ENCODE measurements at regions not wholly inside any gene's neighbourhood (a gene's known extent, or its start where the extent isn't known, plus 50 kb on each side); places are given as distances from the start of the nearest gene placed in this dataset.

GRCh38 chr21:40936771-40937261 is 89.9 kb upstream of the DSCAM start:
- ChIA-PET POLR2A (no interaction called here), CTCF (no interaction called here)
- 30% methylated on average over 10 of the region's 10 CpGs for WGBS (ENCODE audit: low lambda C conversion rate)
- Histone ChIP-seq H3K9me3 (no peaks in the 10 kb centered on the region), H3K4me2 (no peak overlapping the region), H3K9ac (no peak overlapping the region), H2AFZ (ENCODE audit: low read depth) (no peak overlapping the region), H3K27ac (ENCODE audit: low read depth in 2 of 2, low read length in 1 of 2) (no peak overlapping the region), H4K20me1 (ENCODE audit: insufficient read depth) (no peaks in the 10 kb centered on the region), H3K4me3 (ENCODE audit: low read depth in 2 of 2, low read length in 1 of 2) (no peak overlapping the region), H3K9me2 (no peaks in the 10 kb centered on the region), H3K4me1 (ENCODE audit: control insufficient read depth in 1 of 2, insufficient read depth in 2 of 2, low read depth in 1 of 2, low read length in 1 of 2) (no peaks in the 10 kb centered on the region), H3K27me3 (ENCODE audit: insufficient read depth) (no peaks in the 10 kb centered on the region), H3K79me2 (ENCODE audit: insufficient read depth) (no peaks in the 10 kb centered on the region), H3F3A (replicated peaks; ENCODE audit: insufficient read depth) (no peaks in the 10 kb centered on the region), H3K36me3 (replicated peaks in 1 of 2; ENCODE audit: control insufficient read depth in 1 of 2, insufficient read depth in 2 of 2, low read length in 1 of 2) (no peaks in the 10 kb centered on the region)
- no peak for TF ChIP-seq FOSL2 (IDR thresholded peaks at IDR 0.05; ENCODE audit: borderline replicate concordance, low read depth)
- no peak for TF ChIP-seq NRF1 (IDR thresholded peaks at IDR 0.05; ENCODE audit: low read depth, low read length)
- no peak for TF ChIP-seq RXRA (IDR thresholded peaks at IDR 0.05; ENCODE audit: borderline replicate concordance, low read depth)
- TF ChIP-seq ELF1 (IDR thresholded peaks at IDR 0.05): no peak
- TF ChIP-seq EZH2phosphoT487 (IDR thresholded peaks at IDR 0.05; ENCODE audit: borderline replicate concordance, low read depth): no peak
- no peak for TF ChIP-seq GABPA (IDR thresholded peaks at IDR 0.05; ENCODE audit: low read depth)
- DNase-seq: no peak

DNA sequence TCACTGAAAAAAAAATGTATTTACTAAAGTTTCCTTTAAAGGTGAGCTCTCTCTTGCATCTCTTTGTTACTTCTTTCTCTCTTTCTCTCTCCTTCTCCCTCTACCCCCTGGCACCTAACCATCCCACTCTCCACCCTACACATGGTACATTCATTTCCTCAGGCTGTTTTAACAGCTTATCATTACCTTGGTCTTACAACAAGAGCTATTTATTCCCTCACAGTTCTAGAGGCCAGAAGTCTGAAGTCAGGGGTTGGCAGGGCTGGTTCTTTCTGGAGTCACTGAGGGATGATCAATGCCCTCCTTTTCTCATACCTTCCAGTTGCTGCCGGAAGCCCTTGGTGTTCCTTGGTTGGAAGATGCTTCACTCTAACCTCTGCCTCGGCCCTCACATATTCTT is 91.1 kb upstream of the DSCAM start:
- Histone ChIP-seq H3K9me3 (no peaks in the 10 kb centered on the region), H3K27ac (ENCODE audit: low read depth in 2 of 2, low read length in 1 of 2) (no peak overlapping the region), H4K20me1 (ENCODE audit: insufficient read depth) (no peaks in the 10 kb centered on the region), H3K9me2 (no peaks in the 10 kb centered on the region), H3K36me3 (replicated peaks in 1 of 2; ENCODE audit: control insufficient read depth in 1 of 2, insufficient read depth in 2 of 2, low read length in 1 of 2) (no peaks in the 10 kb centered on the region), H3K4me1 (ENCODE audit: control insufficient read depth in 1 of 2, insufficient read depth in 2 of 2, low read depth in 1 of 2, low read length in 1 of 2) (no peaks in the 10 kb centered on the region), H3K4me3 (ENCODE audit: low read depth in 2 of 2, low read length in 1 of 2) (no peak overlapping the region), H2AFZ (ENCODE audit: low read depth) (no peak overlapping the region), H3K27me3 (ENCODE audit: insufficient read depth) (no peaks in the 10 kb centered on the region), H3K4me2 (no peak overlapping the region), H3K79me2 (ENCODE audit: insufficient read depth) (no peaks in the 10 kb centered on the region), H3F3A (replicated peaks; ENCODE audit: insufficient read depth) (no peaks in the 10 kb centered on the region), H3K9ac (no peak overlapping the region)
- 25% methylated on average over 2 of the region's 2 CpGs for WGBS (ENCODE audit: low lambda C conversion rate)
- no peak for DNase-seq
- ChIA-PET CTCF (no interaction called here), POLR2A (no interaction called here)
- TF ChIP-seq FOXM1 (IDR thresholded peaks at IDR 0.05; ENCODE audit: low read depth) (no peak), GATA2 (CRISPR knock-in tag; IDR thresholded peaks at IDR 0.05) (no peak), MXI1 (IDR thresholded peaks at IDR 0.05; ENCODE audit: low read depth, low read length) (no peak), EZH2phosphoT487 (IDR thresholded peaks at IDR 0.05; ENCODE audit: borderline replicate concordance, low read depth) (no peak), FOSL2 (IDR thresholded peaks at IDR 0.05; ENCODE audit: borderline replicate concordance, low read depth) (no peak), NFIC (IDR thresholded peaks at IDR 0.05; ENCODE audit: borderline replicate concordance) (no peak), REST (IDR thresholded peaks at IDR 0.05; ENCODE audit: low read depth, low read length) (no peak), POLR2AphosphoS5 (IDR thresholded peaks at IDR 0.05; ENCODE audit: low read depth, low read length) (no peak), MEF2A (IDR thresholded peaks at IDR 0.05; ENCODE audit: borderline replicate concordance, low read depth) (no peak), RAD21 (IDR thresholded peaks at IDR 0.05; ENCODE audit: low read length) (no peak), RFX5 (IDR thresholded peaks at IDR 0.05; ENCODE audit: low read length) (no peak), USF1 (IDR thresholded peaks at IDR 0.05; ENCODE audit: borderline replicate concordance, low read depth) (no peak)
- TF ChIP-seq, protein P1, sequence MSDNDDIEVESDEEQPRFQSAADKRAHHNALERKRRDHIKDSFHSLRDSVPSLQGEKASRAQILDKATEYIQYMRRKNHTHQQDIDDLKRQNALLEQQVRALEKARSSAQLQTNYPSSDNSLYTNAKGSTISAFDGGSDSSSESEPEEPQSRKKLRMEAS (IDR thresholded peaks at IDR 0.05; ENCODE audit: low read depth): no peak
- TF ChIP-seq, protein P2, sequence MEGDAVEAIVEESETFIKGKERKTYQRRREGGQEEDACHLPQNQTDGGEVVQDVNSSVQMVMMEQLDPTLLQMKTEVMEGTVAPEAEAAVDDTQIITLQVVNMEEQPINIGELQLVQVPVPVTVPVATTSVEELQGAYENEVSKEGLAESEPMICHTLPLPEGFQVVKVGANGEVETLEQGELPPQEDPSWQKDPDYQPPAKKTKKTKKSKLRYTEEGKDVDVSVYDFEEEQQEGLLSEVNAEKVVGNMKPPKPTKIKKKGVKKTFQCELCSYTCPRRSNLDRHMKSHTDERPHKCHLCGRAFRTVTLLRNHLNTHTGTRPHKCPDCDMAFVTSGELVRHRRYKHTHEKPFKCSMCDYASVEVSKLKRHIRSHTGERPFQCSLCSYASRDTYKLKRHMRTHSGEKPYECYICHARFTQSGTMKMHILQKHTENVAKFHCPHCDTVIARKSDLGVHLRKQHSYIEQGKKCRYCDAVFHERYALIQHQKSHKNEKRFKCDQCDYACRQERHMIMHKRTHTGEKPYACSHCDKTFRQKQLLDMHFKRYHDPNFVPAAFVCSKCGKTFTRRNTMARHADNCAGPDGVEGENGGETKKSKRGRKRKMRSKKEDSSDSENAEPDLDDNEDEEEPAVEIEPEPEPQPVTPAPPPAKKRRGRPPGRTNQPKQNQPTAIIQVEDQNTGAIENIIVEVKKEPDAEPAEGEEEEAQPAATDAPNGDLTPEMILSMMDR (IDR thresholded peaks at IDR 0.05): no peak
- TF ChIP-seq, protein P3, sequence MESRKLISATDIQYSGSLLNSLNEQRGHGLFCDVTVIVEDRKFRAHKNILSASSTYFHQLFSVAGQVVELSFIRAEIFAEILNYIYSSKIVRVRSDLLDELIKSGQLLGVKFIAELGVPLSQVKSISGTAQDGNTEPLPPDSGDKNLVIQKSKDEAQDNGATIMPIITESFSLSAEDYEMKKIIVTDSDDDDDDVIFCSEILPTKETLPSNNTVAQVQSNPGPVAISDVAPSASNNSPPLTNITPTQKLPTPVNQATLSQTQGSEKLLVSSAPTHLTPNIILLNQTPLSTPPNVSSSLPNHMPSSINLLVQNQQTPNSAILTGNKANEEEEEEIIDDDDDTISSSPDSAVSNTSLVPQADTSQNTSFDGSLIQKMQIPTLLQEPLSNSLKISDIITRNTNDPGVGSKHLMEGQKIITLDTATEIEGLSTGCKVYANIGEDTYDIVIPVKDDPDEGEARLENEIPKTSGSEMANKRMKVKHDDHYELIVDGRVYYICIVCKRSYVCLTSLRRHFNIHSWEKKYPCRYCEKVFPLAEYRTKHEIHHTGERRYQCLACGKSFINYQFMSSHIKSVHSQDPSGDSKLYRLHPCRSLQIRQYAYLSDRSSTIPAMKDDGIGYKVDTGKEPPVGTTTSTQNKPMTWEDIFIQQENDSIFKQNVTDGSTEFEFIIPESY (IDR thresholded peaks at IDR 0.05; ENCODE audit: borderline replicate concordance, low read depth): no peak

Data from SK-N-SH (cell line).